Fibroblast of pulmonary artery (primary cell): ENCODE measurements at regions not wholly inside any gene's neighbourhood (a gene's known extent, or its start where the extent isn't known, plus 50 kb on each side); places are given as distances from the start of the nearest gene placed in this dataset.

Source experiments
- DNase-seq: peaks from one replicate; pipeline ENCODE4 v3.0.0-alpha.2; 2010; ENCODE audit warnings: low read depth
- H3K4me3 ChIP-seq: replicated peaks from 2 replicates; pipeline ENCODE4 v1.5.1; 2011; ENCODE audit warnings: low read depth, mild to moderate bottlenecking, control low read depth, low read length, moderate library complexity
- TF ChIP-seq, protein P1 (sequence below): IDR thresholded peaks from 2 replicates; pipeline ENCODE4 v1.5.1; 2011; ENCODE audit warnings: mild to moderate bottlenecking, control low read depth, low read length, inconsistent platforms; ENCODE audit errors: missing control alignments

DNA sequence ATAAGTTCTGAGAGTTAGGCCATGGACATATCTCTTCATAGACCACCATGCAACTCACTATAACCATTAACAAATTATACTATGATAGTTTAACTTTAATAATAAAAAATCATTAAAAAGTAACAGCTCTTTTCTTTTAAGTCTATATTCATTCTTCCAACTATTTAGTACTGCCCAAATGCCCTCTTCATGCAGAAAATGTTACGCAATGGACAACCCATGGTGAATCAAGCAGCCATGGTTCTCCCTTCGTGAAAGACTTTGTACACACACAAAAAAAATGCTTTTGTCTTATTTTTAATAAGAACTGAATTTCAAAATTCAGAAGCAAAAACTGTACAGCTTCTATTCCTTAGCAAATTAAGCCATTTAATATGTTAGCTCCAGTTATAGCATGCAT is 401.1 kb downstream of the EFNA5 start:
- TF ChIP-seq, protein P1, sequence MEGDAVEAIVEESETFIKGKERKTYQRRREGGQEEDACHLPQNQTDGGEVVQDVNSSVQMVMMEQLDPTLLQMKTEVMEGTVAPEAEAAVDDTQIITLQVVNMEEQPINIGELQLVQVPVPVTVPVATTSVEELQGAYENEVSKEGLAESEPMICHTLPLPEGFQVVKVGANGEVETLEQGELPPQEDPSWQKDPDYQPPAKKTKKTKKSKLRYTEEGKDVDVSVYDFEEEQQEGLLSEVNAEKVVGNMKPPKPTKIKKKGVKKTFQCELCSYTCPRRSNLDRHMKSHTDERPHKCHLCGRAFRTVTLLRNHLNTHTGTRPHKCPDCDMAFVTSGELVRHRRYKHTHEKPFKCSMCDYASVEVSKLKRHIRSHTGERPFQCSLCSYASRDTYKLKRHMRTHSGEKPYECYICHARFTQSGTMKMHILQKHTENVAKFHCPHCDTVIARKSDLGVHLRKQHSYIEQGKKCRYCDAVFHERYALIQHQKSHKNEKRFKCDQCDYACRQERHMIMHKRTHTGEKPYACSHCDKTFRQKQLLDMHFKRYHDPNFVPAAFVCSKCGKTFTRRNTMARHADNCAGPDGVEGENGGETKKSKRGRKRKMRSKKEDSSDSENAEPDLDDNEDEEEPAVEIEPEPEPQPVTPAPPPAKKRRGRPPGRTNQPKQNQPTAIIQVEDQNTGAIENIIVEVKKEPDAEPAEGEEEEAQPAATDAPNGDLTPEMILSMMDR = no peak
- H3K4me3 ChIP-seq = no peak overlapping the region
- DNase-seq = no peak

DNA sequence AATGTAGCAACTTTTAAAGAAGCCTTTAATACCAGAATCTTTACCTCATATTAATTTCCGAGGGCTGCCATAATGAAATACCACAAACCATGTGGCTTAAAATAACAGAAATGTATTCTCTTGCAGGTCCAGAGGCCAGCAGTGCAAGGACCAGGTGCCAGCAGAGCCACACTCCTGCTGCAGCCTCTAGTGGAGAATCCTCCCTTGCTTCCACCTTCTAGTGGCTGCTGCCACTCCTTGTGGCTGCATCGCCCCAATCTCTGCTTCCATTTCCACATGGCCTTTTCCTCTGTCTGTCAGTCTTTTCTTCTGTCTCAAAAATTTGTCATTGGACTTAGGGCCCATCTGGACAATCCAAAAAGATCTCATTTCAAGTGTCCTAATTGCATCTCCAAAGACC is 401.5 kb downstream of the EFNA5 start:
- no peak for DNase-seq
- no peak overlapping the region for H3K4me3 ChIP-seq
- TF ChIP-seq, protein P1 = no peak

DNA sequence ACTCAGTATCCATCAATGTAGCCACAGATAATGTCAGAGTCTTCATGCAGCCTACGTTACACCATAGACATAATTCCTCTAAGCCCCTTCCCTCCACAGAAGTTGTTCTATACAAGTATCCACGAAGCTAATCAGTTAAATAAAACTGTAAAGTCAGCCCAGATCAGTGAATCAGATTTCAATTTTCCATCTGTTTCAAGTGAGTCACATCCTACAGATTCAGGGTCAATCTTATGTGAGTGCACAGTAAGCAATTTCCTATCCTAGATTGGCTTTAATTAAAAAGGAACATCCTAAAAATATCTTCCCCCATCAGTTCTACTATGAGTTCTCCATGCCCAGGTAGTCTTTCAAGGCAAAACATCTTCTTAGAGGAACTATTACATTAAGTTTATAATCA is 402.5 kb downstream of the EFNA5 start:
- TF ChIP-seq, protein P1 = no peak
- DNase-seq = no peak
- H3K4me3 ChIP-seq = no peak overlapping the region

DNA sequence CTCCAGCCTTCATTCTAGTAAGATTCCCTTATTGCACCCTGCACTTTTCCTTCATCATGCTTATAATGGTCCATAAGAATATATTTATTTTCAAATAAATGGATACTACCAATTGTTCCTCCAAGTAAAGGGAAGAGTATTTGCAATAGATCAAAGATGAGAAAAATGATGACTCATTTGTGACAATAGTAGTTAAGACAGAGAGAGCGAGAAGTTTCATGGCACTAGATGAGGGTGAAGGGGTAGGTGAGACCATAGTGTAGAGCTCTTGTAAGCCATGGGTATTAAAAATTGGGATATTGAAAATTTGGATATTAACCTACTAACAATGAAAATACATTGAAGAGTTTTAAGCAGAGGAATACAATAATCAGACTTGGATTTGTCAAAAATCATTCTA is 404.6 kb downstream of the EFNA5 start:
- DNase-seq = no peak
- H3K4me3 ChIP-seq = no peak overlapping the region
- TF ChIP-seq, protein P1 = no peak

DNA sequence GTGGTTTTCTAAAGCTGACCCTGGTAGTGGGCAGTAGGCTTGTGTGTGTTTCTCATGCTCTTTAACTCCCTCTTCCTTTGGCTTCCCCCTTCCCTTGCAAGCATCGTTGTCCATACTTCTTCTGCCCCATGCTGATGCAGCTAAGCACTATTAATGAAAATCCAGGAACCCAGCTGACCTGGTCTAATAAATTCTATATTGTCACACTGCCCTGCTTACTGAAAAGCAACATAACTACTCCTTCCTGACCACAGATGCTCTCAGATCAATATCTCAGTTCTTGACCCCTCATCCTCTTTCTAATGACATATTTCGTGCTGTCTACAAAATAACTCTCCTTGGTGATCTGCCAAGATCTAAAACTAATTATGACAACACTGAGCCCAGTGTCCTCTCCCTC is 405.5 kb downstream of the EFNA5 start:
- TF ChIP-seq, protein P1 = no peak
- no peak overlapping the region for H3K4me3 ChIP-seq
- no peak for DNase-seq

DNA sequence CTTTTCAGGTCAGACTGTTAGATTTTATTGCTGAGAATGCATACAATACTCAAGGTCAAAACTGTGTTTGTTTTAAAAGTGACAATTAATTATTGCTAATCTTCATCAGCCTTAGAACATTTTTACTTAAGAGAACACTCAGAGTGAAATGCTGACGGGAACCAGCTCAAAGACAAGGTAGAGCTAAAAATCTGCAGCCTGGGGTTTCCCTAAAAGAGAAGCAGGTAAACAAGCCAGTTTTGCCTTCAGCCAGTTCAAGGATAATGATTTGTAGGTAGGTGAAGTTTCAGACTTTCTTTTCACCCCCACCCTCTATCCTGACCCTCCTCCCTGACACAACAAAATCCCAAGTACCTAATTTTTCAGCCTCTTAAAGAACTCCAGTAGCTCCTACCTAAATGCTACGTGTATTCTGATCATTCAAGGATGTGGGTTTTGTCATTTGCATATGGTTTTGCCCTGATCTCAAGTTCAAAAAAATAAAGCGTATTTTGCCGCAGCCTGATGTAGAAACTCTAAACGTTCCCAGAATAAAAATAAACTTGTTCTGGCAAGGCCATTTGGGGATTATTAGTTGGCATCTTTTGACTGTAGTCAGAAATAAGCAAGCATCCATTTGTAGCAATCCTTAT is 407.2 kb downstream of the EFNA5 start:
- no peak for DNase-seq

More for the DNA sequence above, 407.2 kb downstream of the EFNA5 start:
- H3K4me3 ChIP-seq = no peak overlapping the region
- TF ChIP-seq, protein P1 = no peak
